GM12878 (cell line): ENCODE measurements at regions not wholly inside any gene's neighbourhood (a gene's known extent, or its start where the extent isn't known, plus 50 kb on each side); places are given as distances from the start of the nearest gene placed in this dataset.

Experiments
- CTCF ChIP-seq, 3 experiments: IDR thresholded peaks in 2 of 3; conservative IDR thresholded peaks in 1 of 3; 2 replicates each; pipeline ENCODE4 v1.5.1; 2011; ENCODE audit warnings: low read depth in 3 of 3, low read length in 3 of 3, mild to moderate bottlenecking in 3 of 3, control low read depth in 2 of 3, moderate library complexity in 2 of 3, inconsistent platforms in 1 of 3, mixed read lengths in 1 of 3; ENCODE audit not compliant: control insufficient read depth in 2 of 3, insufficient read depth in 1 of 3; ENCODE audit errors: extremely low read depth in 1 of 3
- JUND ChIP-seq: IDR thresholded peaks from 2 replicates; pipeline ENCODE4 v1.6.1; 2012; ENCODE audit warnings: low read depth, mild to moderate bottlenecking, low read length, improper control_type of control experiment, moderate library complexity
- MEF2A ChIP-seq: IDR thresholded peaks from 2 replicates; pipeline ENCODE4 v1.6.1; 2011; ENCODE audit warnings: low read depth, mild to moderate bottlenecking, low read length, moderate library complexity; ENCODE audit not compliant: insufficient read depth
- TAF1 ChIP-seq: IDR thresholded peaks from 2 replicates; pipeline ENCODE4 v1.6.1; 2011; ENCODE audit warnings: mild to moderate bottlenecking, low read depth, low read length, borderline replicate concordance
- TF ChIP-seq, protein P1 (sequence below): fragments of 450-650 bp; conservative IDR thresholded peaks from 2 replicates; pipeline ENCODE4 v1.6.1; 2017; ENCODE audit warnings: mild to moderate bottlenecking, moderate library complexity

DNA sequence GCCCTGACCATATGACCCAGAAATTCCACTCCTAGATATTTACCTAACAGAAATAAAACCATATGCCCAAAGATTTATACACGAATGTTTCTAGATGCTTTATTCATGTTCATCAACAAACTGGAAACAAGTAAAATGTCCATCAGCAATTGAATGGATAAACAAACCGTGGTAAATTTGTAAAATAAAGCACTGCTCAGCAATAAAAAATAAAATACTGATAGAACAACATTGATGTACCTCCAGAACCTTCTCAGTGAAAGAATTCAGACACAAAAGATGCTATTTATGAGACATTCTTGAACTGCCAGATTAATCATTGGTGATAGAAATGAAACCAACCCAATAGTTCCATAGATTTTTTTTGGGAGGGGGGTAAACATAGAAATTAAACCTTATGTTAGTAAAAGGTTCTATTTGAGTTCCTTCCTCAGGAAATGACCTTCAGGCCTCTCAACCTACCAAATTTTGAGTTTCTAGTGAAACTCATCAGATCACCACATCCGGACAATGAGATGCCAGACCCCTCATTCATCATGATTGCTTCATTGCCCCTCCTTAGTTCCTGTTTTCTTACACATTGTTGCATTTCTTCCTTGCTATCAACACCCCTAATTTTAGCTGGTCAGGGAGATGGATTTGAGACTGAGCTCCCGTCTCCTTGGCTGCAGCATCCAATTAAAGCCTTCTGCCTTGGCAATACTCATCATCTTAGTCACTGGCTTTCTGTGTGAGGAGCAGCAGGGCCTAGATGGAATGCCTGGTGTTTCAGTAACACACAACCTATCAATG is 203.5 kb downstream of the LPIN1 start:
- TF ChIP-seq MEF2A (no peak), TAF1 (no peak), CTCF (IDR thresholded peaks at IDR 0.05 in 2 of 3, conservative IDR thresholded peaks at IDR 0.05 in 1 of 3; ENCODE audit: control insufficient read depth in 2 of 3, extremely low read depth in 1 of 3, insufficient read depth in 1 of 3, low read depth in 3 of 3, low read length in 3 of 3) (no peak), JUND (no peak)
- TF ChIP-seq, protein P1, sequence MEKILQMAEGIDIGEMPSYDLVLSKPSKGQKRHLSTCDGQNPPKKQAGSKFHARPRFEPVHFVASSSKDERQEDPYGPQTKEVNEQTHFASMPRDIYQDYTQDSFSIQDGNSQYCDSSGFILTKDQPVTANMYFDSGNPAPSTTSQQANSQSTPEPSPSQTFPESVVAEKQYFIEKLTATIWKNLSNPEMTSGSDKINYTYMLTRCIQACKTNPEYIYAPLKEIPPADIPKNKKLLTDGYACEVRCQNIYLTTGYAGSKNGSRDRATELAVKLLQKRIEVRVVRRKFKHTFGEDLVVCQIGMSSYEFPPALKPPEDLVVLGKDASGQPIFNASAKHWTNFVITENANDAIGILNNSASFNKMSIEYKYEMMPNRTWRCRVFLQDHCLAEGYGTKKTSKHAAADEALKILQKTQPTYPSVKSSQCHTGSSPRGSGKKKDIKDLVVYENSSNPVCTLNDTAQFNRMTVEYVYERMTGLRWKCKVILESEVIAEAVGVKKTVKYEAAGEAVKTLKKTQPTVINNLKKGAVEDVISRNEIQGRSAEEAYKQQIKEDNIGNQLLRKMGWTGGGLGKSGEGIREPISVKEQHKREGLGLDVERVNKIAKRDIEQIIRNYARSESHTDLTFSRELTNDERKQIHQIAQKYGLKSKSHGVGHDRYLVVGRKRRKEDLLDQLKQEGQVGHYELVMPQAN, result no peak
